ENCODE measurements at regions not wholly inside any gene's neighbourhood (a gene's known extent, or its start where the extent isn't known, plus 50 kb on each side); places are given as distances from the start of the nearest gene placed in this dataset.

- H4K20me1 ChIP-seq (ENCODE audit: control insufficient read depth, insufficient read depth): no peaks in the 10 kb centered on the region
- intact Hi-C loops (cut with micrococcal nuclease; ENCODE audit: unreplicated experiment): no loop called here
- no peak overlapping the region for H2AFZ ChIP-seq (ENCODE audit: control insufficient read depth, low read depth, low read length)
- ChIA-PET CTCF (no interaction called here), SMC1A (ENCODE audit: uncharacterized antibody, unreplicated experiment) (no interaction called here), RAD21 (ENCODE audit: unreplicated experiment) (no interaction called here), POLR2A (no interaction called here)
- no peak overlapping the region for H3K27ac ChIP-seq (ENCODE audit: control insufficient read depth, insufficient read depth)
- H3K27me3 ChIP-seq (replicated peaks in 1 of 2; ENCODE audit: control insufficient read depth in 2 of 2, insufficient read depth in 2 of 2, low read length in 1 of 2): no peaks in the 10 kb centered on the region
- DNase-seq (ENCODE audit: low read depth, low spot score) (no peak), FAIRE-seq (no peak), ATAC-seq (no peak)
- no peak overlapping the region for H3K9ac ChIP-seq (ENCODE audit: control insufficient read depth, insufficient read depth, low read length)
- in situ Hi-C loops (cut with MboI): no loop called here
- no peaks in the 10 kb centered on the region for H3K36me3 ChIP-seq (ENCODE audit: control insufficient read depth in 2 of 2, insufficient read depth in 2 of 2, low read length in 1 of 2)
- no peak overlapping the region for H3K4me2 ChIP-seq (ENCODE audit: control insufficient read depth, insufficient read depth)
- H3K9me3 ChIP-seq (replicated peaks; ENCODE audit: control insufficient read depth, insufficient read depth, low read length): no peaks in the 10 kb centered on the region; the same call in 2 of the 3 replicates
- no peaks in the 10 kb centered on the region for H3K4me1 ChIP-seq (ENCODE audit: control insufficient read depth, insufficient read depth, low read length)
- no peak for TF ChIP-seq RAD21 (IDR thresholded peaks at IDR 0.05; ENCODE audit: insufficient read depth, low read depth, low read length)
- no peak for TF ChIP-seq E2F8 (IDR thresholded peaks at IDR 0.05; ENCODE audit: low read depth, partially characterized antibody)
- TF ChIP-seq FOXK2 (IDR thresholded peaks at IDR 0.05): no peak
- TF ChIP-seq HDAC2 (IDR thresholded peaks at IDR 0.05): no peak
- no peak for TF ChIP-seq CBFB (IDR thresholded peaks at IDR 0.05; ENCODE audit: low read depth)
- TF ChIP-seq REST (IDR thresholded peaks at IDR 0.05; ENCODE audit: low read depth, low read length): no peak
- TF ChIP-seq RFX5 (IDR thresholded peaks at IDR 0.05; ENCODE audit: low read depth, low read length): no peak
- no peak for TF ChIP-seq NFYB (IDR thresholded peaks at IDR 0.05; ENCODE audit: insufficient read depth, low read depth, low read length)
- no peak for TF ChIP-seq HCFC1 (IDR thresholded peaks at IDR 0.05; ENCODE audit: low read length)
- no peak for TF ChIP-seq EGR1 (IDR thresholded peaks at IDR 0.05; ENCODE audit: borderline replicate concordance in 1 of 2, low read depth in 2 of 2, low read length in 2 of 2)
- no peak for TF ChIP-seq NBN (IDR thresholded peaks at IDR 0.05)
- no peaks in the 10 kb centered on the region for H3K79me2 ChIP-seq (ENCODE audit: control insufficient read depth, insufficient read depth, low read length)
- no TSS peak for BruUV-seq (replicated peaks)
- H3K4me3 ChIP-seq: no peak overlapping the region
Measured at GRCh38 chr4:96525898-96526297, 686.0 kb downstream of the PDHA2 start.

Data from GM12878 (cell line).